Left ventricle myocardium inferior (tissue), 1 donor: ENCODE measurements at regions not wholly inside any gene's neighbourhood (a gene's known extent, or its start where the extent isn't known, plus 50 kb on each side); places are given as distances from the start of the nearest gene placed in this dataset.

Experiments used
- DNase-seq: peaks from one replicate; pipeline ENCODE4 v3.0.0-alpha.2; 2020
- H3K27ac ChIP-seq: fragments of 200-600 bp; replicated peaks from 2 replicates; pipeline ENCODE4 v1.8.0; 2021
- H3K27me3 ChIP-seq: fragments of 200-600 bp; 2 replicates; pipeline ENCODE4 v1.8.0; 2021; ENCODE audit warnings: low read depth
- H3K36me3 ChIP-seq: fragments of 200-600 bp; 2 replicates; pipeline ENCODE4 v1.8.0; 2021
- H3K4me1 ChIP-seq: fragments of 200-600 bp; 2 replicates; pipeline ENCODE4 v1.8.0; 2021
- H3K4me3 ChIP-seq: fragments of 200-600 bp; 2 replicates; pipeline ENCODE4 v1.8.0; 2021; ENCODE audit warnings: mild to moderate bottlenecking, moderate library complexity
- H3K9me3 ChIP-seq: fragments of 200-600 bp; replicated peaks from 2 replicates; pipeline ENCODE4 v1.8.0; 2021
- intact Hi-C: fragments of 100-400 bp; cut with micrococcal nuclease; formaldehyde crosslinking; loops from one replicate; pipeline ENCODE4 v1.11.0; 2022
- TF ChIP-seq, protein P1 (sequence below): fragments of 200-600 bp; IDR thresholded peaks from 2 replicates; pipeline ENCODE4 v1.8.0; 2021; ENCODE audit warnings: antibody characterized with exemption, mild to moderate bottlenecking, borderline replicate concordance
- donor health status: DM: no; HTN: yes; CAD: no; lungs with severe emphysema.

DNA sequence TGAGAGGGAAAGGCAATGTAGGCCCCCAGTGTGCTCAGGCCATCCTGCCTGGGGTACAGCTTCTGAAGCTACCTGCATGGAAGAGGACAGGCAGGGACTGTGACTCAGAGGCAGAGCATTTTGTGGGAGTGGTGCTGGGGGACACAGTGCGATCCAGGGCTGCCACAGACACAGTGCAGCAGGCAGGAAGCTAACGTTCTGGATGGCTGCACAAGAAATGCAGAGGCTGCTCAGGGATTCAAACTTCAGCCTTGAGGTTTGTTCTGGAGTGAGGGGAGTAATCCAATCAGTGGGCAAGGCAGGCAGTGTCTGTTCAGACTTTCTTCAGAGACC lies 648.0 kb upstream of the IGFBP3 start:
- peaks cover 13% of the 10 kb centered on the region for H3K4me1 ChIP-seq
- no peak for DNase-seq
- intact Hi-C loops: no loop called here
- H3K27ac ChIP-seq: peak overlapping the region; percentile 64
- H3K27me3 ChIP-seq: no peaks in the 10 kb centered on the region
- no peaks in the 10 kb centered on the region for H3K9me3 ChIP-seq
- H3K36me3 ChIP-seq: no peaks in the 10 kb centered on the region
- H3K4me3 ChIP-seq: no peak overlapping the region
- TF ChIP-seq, protein P1, sequence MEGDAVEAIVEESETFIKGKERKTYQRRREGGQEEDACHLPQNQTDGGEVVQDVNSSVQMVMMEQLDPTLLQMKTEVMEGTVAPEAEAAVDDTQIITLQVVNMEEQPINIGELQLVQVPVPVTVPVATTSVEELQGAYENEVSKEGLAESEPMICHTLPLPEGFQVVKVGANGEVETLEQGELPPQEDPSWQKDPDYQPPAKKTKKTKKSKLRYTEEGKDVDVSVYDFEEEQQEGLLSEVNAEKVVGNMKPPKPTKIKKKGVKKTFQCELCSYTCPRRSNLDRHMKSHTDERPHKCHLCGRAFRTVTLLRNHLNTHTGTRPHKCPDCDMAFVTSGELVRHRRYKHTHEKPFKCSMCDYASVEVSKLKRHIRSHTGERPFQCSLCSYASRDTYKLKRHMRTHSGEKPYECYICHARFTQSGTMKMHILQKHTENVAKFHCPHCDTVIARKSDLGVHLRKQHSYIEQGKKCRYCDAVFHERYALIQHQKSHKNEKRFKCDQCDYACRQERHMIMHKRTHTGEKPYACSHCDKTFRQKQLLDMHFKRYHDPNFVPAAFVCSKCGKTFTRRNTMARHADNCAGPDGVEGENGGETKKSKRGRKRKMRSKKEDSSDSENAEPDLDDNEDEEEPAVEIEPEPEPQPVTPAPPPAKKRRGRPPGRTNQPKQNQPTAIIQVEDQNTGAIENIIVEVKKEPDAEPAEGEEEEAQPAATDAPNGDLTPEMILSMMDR: no peak

DNA sequence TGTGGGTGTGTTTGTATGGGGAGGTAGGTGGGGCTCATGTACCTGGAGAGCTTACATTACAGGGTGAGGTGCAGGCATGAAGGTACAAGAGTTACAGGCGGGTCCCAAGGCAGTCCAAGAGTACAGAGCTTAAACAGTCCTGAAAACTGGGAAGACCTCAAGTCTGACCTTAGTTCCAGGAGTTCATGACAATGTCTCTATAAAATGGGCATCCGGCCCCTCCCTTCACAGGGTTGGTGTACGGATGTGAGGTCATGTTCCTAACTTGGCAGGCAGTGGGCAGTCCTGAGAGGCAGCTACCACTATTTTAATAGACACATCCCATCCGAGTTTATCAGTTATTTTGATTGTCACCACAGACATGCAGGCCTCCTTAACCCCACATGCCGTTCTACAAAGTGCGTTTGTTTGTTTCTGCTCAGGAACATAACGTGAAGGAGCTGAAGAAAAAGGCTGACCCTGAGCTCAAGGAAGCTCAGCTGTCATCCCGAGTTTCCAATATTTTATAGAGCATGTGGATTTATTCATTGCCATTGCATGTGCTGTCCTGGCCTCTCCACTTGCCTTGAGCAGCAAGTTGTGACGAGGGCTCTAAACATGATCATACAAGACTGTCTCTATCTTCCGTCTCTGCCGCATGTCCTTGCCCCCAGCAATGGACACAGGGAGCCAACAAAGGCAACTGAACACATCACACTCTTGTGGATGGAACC lies 647.5 kb upstream of the IGFBP3 start:
- peaks cover 13% of the 10 kb centered on the region for H3K4me1 ChIP-seq
- no peaks in the 10 kb centered on the region for H3K9me3 ChIP-seq
- H3K4me3 ChIP-seq: no peak overlapping the region
- no peaks in the 10 kb centered on the region for H3K27me3 ChIP-seq
- intact Hi-C loops: no loop called here
- TF ChIP-seq, protein P1: no peak
- no peaks in the 10 kb centered on the region for H3K36me3 ChIP-seq
- DNase-seq: no peak
- peak overlapping the region; percentile 64 for H3K27ac ChIP-seq

DNA sequence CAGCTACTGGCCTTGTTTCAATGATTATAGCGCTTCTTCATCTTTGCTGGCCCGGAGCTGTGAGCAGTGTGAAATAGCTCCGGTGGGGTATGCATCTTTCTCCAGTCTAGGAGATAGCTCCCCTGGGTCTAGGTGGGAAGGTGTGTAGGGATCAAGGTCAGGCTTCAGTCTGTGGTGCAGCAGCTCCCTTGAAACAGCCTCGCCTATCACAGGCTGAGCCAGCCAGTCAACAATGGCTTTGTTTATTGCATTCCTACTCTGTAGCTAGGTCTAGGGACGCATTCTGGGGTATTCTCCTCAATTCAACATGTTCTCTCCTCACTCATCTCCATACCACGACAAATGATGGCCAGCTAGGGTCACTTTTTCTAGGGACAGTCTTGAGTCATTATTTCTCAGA lies 646.8 kb upstream of the IGFBP3 start:
- no peaks in the 10 kb centered on the region for H3K36me3 ChIP-seq
- H3K4me3 ChIP-seq: no peak overlapping the region
- TF ChIP-seq, protein P1: no peak
- peaks cover 5% of the 10 kb centered on the region for H3K9me3 ChIP-seq
- no peak for DNase-seq
- H3K27me3 ChIP-seq: no peaks in the 10 kb centered on the region
- peaks cover 13% of the 10 kb centered on the region for H3K4me1 ChIP-seq
- peak overlapping the region; percentile 64 for H3K27ac ChIP-seq
- intact Hi-C loops: no loop called here

DNA sequence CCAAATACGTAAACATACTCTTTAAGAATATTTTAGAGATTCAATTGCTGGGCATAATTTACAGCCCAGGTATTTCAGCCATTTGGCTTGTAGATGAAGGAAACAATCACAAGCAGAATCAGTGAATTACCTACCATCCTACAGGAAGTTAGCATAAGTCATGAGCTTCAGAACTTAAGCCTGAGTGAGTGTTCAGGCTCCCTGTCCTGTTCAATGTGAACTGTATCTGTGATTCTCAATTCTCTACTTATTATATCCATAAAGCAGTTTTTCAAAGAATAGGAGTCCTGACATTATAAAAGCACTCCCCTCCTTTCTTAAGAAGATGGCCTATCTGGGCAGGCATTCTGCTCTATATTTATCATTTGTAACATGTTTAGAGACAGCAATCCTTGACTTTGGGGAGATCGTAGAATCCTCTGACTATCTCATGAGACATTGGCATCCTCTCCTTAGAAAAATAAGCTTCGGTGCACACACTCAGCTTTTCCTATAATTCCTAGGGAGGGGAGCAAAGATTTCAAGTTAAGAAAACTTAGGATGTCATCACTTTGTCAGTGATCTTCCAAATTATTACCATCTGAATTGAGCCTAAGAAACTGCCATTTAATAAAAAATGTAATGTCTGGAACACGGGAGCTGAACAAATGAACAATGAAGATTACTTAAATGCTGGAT lies 645.2 kb upstream of the IGFBP3 start:
- Histone ChIP-seq H3K36me3 (no peaks in the 10 kb centered on the region), H3K27ac (no peak overlapping the region), H3K27me3 (no peaks in the 10 kb centered on the region), H3K4me1 (peaks cover 13% of the 10 kb centered on the region), H3K9me3 (peaks cover 19% of the 10 kb centered on the region), H3K4me3 (no peak overlapping the region)
- intact Hi-C loops: no loop called here
- DNase-seq: no peak
- TF ChIP-seq, protein P1: no peak

DNA sequence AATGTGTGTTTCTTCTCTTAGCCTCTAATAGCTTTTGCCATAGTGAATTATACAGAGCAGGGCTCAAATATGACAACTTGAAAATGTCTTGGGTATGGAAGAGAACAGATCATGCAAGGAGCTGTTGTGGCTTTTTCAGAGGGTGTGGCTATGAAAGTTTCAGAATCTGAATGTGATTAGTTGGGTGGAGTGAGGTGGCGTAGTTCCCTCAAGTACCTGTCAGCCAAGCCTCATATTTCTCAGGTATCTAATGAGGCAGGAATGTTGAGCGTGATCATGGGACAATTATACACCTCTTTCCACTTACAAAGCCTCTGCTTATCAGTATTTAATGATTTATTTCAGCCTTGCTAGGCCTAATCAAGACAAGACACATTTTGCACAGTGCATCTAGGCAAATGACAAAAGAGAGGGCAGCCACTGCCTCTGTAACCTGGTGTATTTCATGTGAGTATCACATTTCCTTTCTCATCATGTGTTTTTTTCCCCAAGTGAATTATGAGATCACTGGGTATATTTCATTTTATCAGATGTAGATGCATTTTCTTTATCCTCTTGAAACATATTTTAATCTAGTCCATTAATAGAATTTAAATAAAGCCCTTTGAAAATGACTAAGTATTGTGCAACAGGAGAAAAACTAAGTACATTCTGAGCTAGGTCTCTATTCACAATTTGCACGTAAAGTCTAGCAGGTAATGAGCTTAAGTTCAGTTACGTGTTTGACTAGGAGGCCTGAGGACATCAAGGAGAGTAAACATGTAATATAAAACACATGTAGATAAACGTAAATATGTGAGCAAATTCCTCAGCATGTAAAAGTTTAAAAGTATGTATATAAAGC lies 644.4 kb upstream of the IGFBP3 start:
- no peaks in the 10 kb centered on the region for H3K36me3 ChIP-seq
- no peak overlapping the region for H3K4me3 ChIP-seq
- peaks cover 13% of the 10 kb centered on the region for H3K4me1 ChIP-seq
- TF ChIP-seq, protein P1: no peak
- intact Hi-C loops: no loop called here
- H3K27ac ChIP-seq: no peak overlapping the region
- no peak for DNase-seq
- H3K27me3 ChIP-seq: no peaks in the 10 kb centered on the region
- H3K9me3 ChIP-seq: peaks cover 27% of the 10 kb centered on the region
